ENCODE measurements at regions not wholly inside any gene's neighbourhood (a gene's known extent, or its start where the extent isn't known, plus 50 kb on each side); places are given as distances from the start of the nearest gene placed in this dataset.

DNA sequence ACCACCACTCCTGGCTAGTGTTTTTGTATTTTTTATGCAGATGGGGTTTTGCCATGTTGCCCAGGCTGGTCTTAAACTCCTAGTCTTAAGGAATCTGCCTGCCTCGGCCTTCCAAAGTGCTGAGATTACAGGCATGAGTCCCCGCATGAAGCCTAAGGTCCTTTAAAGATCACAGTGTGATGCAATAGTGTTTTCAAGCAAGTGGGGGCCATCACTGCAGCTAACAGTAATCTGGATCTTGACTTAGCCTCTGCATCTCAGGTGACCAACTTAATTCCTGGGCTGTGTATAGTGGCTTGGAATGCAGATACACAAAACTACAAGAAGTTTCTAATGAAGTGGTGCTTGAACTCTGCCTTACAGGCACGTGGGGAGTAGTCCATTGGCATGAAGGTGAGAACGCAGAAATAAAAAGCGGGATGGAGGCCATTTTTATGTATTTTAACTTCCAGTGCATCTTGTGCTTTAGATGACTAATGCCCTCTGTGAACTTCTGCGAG lies 334.4 kb upstream of the SPRED2 start:
- H3K27me3 ChIP-seq (ENCODE audit: insufficient read depth, low read length, poor library complexity, severe bottlenecking): no peaks in the 10 kb centered on the region
- no peak overlapping the region for H3K9ac ChIP-seq (ENCODE audit: low read depth, low read length, poor library complexity, severe bottlenecking)
- H3K36me3 ChIP-seq (ENCODE audit: insufficient read depth, low read length): no peaks in the 10 kb centered on the region
- H3F3A ChIP-seq (ENCODE audit: low read depth): no peaks in the 10 kb centered on the region
- H3K79me2 ChIP-seq (ENCODE audit: insufficient read depth, low read length): no peaks in the 10 kb centered on the region
- no peaks in the 10 kb centered on the region for H3K9me3 ChIP-seq (ENCODE audit: insufficient read depth, low read depth, low read length)
- TF ChIP-seq, protein P1, sequence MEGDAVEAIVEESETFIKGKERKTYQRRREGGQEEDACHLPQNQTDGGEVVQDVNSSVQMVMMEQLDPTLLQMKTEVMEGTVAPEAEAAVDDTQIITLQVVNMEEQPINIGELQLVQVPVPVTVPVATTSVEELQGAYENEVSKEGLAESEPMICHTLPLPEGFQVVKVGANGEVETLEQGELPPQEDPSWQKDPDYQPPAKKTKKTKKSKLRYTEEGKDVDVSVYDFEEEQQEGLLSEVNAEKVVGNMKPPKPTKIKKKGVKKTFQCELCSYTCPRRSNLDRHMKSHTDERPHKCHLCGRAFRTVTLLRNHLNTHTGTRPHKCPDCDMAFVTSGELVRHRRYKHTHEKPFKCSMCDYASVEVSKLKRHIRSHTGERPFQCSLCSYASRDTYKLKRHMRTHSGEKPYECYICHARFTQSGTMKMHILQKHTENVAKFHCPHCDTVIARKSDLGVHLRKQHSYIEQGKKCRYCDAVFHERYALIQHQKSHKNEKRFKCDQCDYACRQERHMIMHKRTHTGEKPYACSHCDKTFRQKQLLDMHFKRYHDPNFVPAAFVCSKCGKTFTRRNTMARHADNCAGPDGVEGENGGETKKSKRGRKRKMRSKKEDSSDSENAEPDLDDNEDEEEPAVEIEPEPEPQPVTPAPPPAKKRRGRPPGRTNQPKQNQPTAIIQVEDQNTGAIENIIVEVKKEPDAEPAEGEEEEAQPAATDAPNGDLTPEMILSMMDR (conservative IDR thresholded peaks at IDR 0.05; ENCODE audit: low read length): no peak
- no peak for TF ChIP-seq EZH2phosphoT487 (IDR thresholded peaks at IDR 0.05; ENCODE audit: borderline replicate concordance)
- no peak overlapping the region for H3K4me2 ChIP-seq (ENCODE audit: low read depth, low read length, poor library complexity, severe bottlenecking)
- no peaks in the 10 kb centered on the region for H3K4me1 ChIP-seq (ENCODE audit: insufficient read depth, low read length, poor library complexity, severe bottlenecking)
- no peaks in the 10 kb centered on the region; the same call in 1 of the 2 replicates for H3K9me2 ChIP-seq (replicated peaks; ENCODE audit: low read depth, low read length)
- H4K20me1 ChIP-seq (ENCODE audit: insufficient read depth, low read length, poor library complexity, severe bottlenecking): no peaks in the 10 kb centered on the region
- H2AFZ ChIP-seq (ENCODE audit: low read length): no peak overlapping the region
- H3K4me3 ChIP-seq (ENCODE audit: low read length, poor library complexity, severe bottlenecking): no peak overlapping the region

GRCh38 chr2:65765376-65765775 lies 333.0 kb upstream of the SPRED2 start:
- Histone ChIP-seq H3K36me3 (ENCODE audit: insufficient read depth, low read length) (no peaks in the 10 kb centered on the region), H3K27me3 (ENCODE audit: insufficient read depth, low read length, poor library complexity, severe bottlenecking) (no peaks in the 10 kb centered on the region), H2AFZ (ENCODE audit: low read length) (no peak overlapping the region), H3K9me3 (ENCODE audit: insufficient read depth, low read depth, low read length) (no peaks in the 10 kb centered on the region), H3K9me2 (replicated peaks; ENCODE audit: low read depth, low read length) (no peaks in the 10 kb centered on the region; the same call in 1 of the 2 replicates), H3K9ac (ENCODE audit: low read depth, low read length, poor library complexity, severe bottlenecking) (no peak overlapping the region), H4K20me1 (ENCODE audit: insufficient read depth, low read length, poor library complexity, severe bottlenecking) (no peaks in the 10 kb centered on the region), H3K4me1 (ENCODE audit: insufficient read depth, low read length, poor library complexity, severe bottlenecking) (no peaks in the 10 kb centered on the region), H3F3A (ENCODE audit: low read depth) (no peaks in the 10 kb centered on the region), H3K79me2 (ENCODE audit: insufficient read depth, low read length) (no peaks in the 10 kb centered on the region), H3K4me3 (ENCODE audit: low read length, poor library complexity, severe bottlenecking) (no peak overlapping the region), H3K4me2 (ENCODE audit: low read depth, low read length, poor library complexity, severe bottlenecking) (no peak overlapping the region)
- no peak for TF ChIP-seq EZH2phosphoT487 (IDR thresholded peaks at IDR 0.05; ENCODE audit: borderline replicate concordance)
- TF ChIP-seq, protein P1 (conservative IDR thresholded peaks at IDR 0.05; ENCODE audit: low read length): no peak

- Histone ChIP-seq H3K4me2 (ENCODE audit: low read depth, low read length, poor library complexity, severe bottlenecking) (no peak overlapping the region), H3F3A (ENCODE audit: low read depth) (no peaks in the 10 kb centered on the region), H3K79me2 (ENCODE audit: insufficient read depth, low read length) (no peaks in the 10 kb centered on the region), H3K9ac (ENCODE audit: low read depth, low read length, poor library complexity, severe bottlenecking) (no peak overlapping the region), H3K9me2 (replicated peaks; ENCODE audit: low read depth, low read length) (no peaks in the 10 kb centered on the region; the same call in 1 of the 2 replicates), H4K20me1 (ENCODE audit: insufficient read depth, low read length, poor library complexity, severe bottlenecking) (no peaks in the 10 kb centered on the region), H3K36me3 (ENCODE audit: insufficient read depth, low read length) (no peaks in the 10 kb centered on the region), H3K4me1 (ENCODE audit: insufficient read depth, low read length, poor library complexity, severe bottlenecking) (no peaks in the 10 kb centered on the region), H3K4me3 (ENCODE audit: low read length, poor library complexity, severe bottlenecking) (no peak overlapping the region), H3K9me3 (ENCODE audit: insufficient read depth, low read depth, low read length) (no peaks in the 10 kb centered on the region), H2AFZ (ENCODE audit: low read length) (no peak overlapping the region), H3K27me3 (ENCODE audit: insufficient read depth, low read length, poor library complexity, severe bottlenecking) (no peaks in the 10 kb centered on the region)
- no peak for TF ChIP-seq EZH2phosphoT487 (IDR thresholded peaks at IDR 0.05; ENCODE audit: borderline replicate concordance)
- TF ChIP-seq, protein P1 (conservative IDR thresholded peaks at IDR 0.05; ENCODE audit: low read length): no peak
These were observed 329.7 kb upstream of the SPRED2 start for GRCh38 chr2:65762068-65762467.

All from Loucy (cell line).